ENCODE measurements at regions not wholly inside any gene's neighbourhood (a gene's known extent, or its start where the extent isn't known, plus 50 kb on each side); places are given as distances from the start of the nearest gene placed in this dataset.

DNA sequence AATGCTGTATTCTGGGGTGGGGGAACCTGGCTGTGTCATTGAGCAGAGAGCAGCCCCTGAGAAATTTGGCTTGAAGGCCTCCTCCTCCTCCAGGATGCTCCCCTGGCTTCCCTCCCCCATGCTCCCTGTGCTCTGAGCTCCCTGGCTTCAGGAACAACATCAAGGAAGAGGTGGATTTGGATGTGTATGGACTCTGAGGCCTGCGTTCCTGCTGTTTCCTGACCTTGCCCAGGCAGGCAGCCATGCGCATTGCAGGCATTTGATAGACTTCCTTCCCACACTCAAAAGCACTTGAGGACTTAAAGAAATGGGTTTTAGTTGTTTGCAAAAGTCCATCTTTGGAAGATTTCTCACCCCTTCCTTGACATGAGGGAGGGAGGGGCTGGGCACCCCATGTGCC is 1317.1 kb downstream of the BRD1 start:
- H3K27me3 Mint-ChIP-seq: peaks cover 4% of the 10 kb centered on the region
- H3K4me3 Mint-ChIP-seq: no peak overlapping the region
- no peaks in the 10 kb centered on the region for H3K4me1 Mint-ChIP-seq (ENCODE audit: low read depth)

DNA sequence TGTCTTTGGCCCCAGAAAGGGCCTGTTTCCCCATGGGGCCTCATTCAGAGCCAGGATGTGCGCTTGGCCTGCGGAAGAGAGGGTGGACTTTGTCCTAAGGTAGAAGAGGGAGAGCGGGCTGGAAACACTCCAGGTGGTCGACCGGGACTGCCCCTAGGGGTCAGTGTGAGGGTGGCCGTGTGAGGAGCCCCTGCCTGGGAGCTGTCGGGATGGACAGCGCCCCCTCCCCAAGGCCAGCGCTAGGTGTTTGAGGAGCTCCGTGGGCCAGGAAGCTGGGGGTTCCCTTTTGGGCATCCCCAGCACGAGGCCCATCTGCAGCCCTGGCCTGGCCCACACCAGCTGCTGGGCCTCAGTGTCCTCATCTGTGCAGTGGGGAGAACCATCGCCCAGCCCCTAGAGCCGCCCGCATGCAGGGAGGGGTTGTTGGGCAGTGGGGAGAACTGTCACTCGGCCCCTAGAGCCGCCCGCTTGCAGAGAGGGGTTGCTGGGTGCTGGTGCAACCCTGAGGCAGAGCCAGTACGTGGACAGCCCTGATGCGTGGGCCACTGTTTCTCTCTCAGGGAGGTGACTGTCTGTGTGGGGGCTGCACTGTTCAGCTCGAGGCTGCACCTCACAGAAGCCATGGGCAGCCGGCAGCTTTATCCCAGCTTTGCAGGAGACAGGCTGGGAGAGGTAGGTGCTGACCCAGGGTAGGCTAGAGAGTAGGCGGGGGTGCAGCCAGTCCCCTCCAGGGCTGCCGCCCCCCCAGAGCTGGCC is 1319.9 kb downstream of the BRD1 start:
- Mint-ChIP-seq H3K36me3 (ENCODE audit: low read depth) (no peaks in the 10 kb centered on the region), H3K27me3 (peaks cover 7% of the 10 kb centered on the region), H3K9me3 (no peaks in the 10 kb centered on the region), H3K4me1 (ENCODE audit: low read depth) (no peaks in the 10 kb centered on the region), H3K4me3 (no peak overlapping the region), H3K27ac (no peak overlapping the region)
- no peak for DNase-seq

More for the DNA sequence above, 1317.1 kb downstream of the BRD1 start:
- no peak for DNase-seq
- Mint-ChIP-seq H3K36me3 (ENCODE audit: low read depth) (no peaks in the 10 kb centered on the region), H3K9me3 (no peaks in the 10 kb centered on the region), H3K27ac (no peak overlapping the region)

DNA sequence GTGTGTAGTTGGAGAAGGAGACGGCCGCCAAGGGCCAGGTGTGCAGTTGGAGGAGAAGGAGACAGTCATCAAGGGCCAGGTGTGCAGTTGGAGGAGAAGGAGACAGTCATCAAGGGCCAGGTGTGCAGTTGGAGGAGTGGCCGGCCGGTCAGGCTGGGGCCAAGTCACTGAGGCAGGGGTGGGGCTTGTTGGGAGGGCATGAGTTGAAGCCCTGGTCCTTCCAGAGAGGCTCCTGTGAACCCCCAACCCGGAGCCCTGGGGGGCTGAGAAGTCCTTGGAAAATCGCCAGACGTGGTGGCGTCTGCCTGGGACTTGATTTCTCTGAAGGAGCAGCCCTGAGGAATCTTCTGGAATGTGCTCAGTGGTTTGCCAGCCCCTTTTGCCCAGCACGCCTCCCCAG is 1320.5 kb downstream of the BRD1 start:
- Mint-ChIP-seq H3K4me1 (ENCODE audit: low read depth) (no peaks in the 10 kb centered on the region), H3K4me3 (no peak overlapping the region), H3K36me3 (ENCODE audit: low read depth) (no peaks in the 10 kb centered on the region), H3K27me3 (peaks cover 8% of the 10 kb centered on the region), H3K27ac (no peak overlapping the region), H3K9me3 (no peaks in the 10 kb centered on the region)
- no peak for DNase-seq

DNA sequence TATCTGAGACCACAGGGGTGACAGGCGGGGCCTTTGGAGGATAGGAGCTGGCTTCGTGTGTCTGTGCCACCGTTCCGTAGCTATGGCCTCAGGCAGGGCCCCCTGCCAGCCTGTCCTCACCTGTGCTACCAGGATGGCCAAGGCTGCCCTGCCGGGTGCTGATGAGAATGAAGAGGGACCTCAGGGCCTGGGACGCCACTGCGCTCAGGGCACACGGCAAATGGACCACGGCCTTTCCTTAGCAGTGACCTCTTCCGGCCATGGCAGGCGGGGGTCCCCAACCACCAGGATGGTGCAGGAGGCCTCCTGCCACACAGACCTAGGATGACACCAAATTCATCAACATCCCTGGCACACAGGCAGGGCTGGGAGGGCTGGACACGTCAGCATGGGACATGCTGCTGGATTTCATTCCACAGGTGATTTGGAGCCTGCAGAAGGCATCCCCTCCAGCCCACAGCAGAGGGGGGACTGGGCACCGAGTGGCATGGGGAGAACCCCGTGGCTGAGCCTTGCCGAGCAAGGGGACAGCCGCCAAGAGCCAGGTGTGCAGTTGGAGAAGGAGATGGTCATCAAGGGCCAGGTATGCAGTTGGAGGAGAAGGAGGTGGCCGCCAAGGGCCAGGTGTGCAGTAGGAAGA is 1321.0 kb downstream of the BRD1 start:
- Mint-ChIP-seq H3K27ac (no peak overlapping the region), H3K4me3 (no peak overlapping the region), H3K27me3 (peaks cover 8% of the 10 kb centered on the region), H3K9me3 (no peaks in the 10 kb centered on the region), H3K4me1 (ENCODE audit: low read depth) (no peaks in the 10 kb centered on the region), H3K36me3 (ENCODE audit: low read depth) (no peaks in the 10 kb centered on the region)
- no peak for DNase-seq

DNA sequence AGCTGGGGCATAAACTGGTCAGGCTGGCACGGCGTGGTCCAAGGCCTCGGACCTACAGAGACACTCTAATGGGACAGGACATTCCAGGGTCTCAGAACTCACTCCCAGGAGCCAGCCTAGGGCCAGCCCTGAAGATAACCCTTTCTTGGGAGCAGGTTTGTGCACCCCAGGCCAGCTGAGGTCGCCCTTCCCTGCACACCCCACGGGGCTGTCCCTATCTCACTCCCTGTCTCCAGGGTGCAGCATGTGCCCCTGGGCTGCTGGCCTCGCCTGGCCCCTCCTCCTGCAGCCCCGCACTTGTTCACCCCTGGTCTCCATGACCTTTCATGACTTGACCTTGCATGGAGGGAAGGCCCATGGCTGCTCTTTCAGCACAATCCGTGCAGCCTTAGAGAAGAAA is 1321.8 kb downstream of the BRD1 start:
- peaks cover 8% of the 10 kb centered on the region for H3K27me3 Mint-ChIP-seq
- H3K36me3 Mint-ChIP-seq (ENCODE audit: low read depth): no peaks in the 10 kb centered on the region
- no peak for DNase-seq
- H3K4me3 Mint-ChIP-seq: no peak overlapping the region
- no peak overlapping the region for H3K27ac Mint-ChIP-seq
- H3K9me3 Mint-ChIP-seq: no peaks in the 10 kb centered on the region
- H3K4me1 Mint-ChIP-seq (ENCODE audit: low read depth): no peaks in the 10 kb centered on the region

DNA sequence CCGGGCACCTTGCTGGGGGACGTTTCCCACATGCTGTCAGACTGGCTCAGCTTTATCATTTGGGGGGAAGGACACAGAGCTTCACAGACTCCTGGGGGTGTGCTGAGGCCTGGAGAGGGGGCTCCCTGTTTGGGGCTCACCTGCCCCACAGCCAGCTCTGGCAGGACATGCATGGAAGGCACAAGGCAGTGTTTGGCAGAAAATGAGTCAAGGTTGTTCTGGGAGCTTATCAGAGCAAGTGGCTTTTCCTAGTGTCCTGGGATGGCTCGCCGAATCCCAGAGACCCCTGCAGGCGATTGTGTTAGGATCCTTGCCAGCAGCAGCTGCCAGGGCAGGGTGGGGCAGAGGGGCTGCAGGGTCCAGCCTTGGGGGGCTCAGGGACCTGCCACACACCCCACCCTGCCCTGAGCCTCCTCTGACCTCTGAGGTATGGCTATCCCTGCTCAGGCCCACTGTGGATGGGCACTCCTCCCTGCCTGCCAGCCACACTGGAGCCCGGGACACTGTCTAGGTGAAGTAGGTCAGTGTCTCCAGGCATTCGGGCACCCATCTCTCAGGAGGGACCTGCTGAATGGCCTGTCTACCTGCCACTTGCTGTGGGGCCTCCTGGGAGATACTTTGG is 1323.0 kb downstream of the BRD1 start:
- no peak for DNase-seq
- Mint-ChIP-seq H3K36me3 (ENCODE audit: low read depth) (no peaks in the 10 kb centered on the region), H3K4me1 (ENCODE audit: low read depth) (no peaks in the 10 kb centered on the region), H3K27ac (no peak overlapping the region), H3K27me3 (peaks cover 8% of the 10 kb centered on the region), H3K9me3 (no peaks in the 10 kb centered on the region), H3K4me3 (no peak overlapping the region)

DNA sequence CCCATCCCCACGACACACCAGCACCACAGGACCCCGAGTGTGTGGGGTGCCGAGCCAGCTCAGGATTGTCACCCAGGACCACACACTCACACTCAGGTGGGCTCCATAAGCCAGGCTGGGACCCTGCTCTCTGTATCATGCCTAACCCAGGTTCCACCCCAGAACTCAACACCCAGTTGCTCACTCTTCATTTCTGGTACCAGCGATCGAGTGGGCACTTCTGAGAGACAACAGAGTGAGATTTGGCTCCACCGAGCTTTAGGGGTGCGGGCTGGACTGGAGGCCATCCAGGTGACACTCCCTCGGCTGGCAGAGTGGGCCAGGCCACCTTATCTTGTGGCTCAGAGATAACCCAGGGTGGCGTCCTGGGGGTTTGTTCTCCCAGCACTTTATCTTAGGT is 1323.8 kb downstream of the BRD1 start:
- no peak overlapping the region for H3K27ac Mint-ChIP-seq
- H3K4me3 Mint-ChIP-seq: no peak overlapping the region
- no peaks in the 10 kb centered on the region for H3K9me3 Mint-ChIP-seq
- no peaks in the 10 kb centered on the region for H3K36me3 Mint-ChIP-seq (ENCODE audit: low read depth)
- peaks cover 8% of the 10 kb centered on the region for H3K27me3 Mint-ChIP-seq
- DNase-seq: no peak
- no peaks in the 10 kb centered on the region for H3K4me1 Mint-ChIP-seq (ENCODE audit: low read depth)

DNA sequence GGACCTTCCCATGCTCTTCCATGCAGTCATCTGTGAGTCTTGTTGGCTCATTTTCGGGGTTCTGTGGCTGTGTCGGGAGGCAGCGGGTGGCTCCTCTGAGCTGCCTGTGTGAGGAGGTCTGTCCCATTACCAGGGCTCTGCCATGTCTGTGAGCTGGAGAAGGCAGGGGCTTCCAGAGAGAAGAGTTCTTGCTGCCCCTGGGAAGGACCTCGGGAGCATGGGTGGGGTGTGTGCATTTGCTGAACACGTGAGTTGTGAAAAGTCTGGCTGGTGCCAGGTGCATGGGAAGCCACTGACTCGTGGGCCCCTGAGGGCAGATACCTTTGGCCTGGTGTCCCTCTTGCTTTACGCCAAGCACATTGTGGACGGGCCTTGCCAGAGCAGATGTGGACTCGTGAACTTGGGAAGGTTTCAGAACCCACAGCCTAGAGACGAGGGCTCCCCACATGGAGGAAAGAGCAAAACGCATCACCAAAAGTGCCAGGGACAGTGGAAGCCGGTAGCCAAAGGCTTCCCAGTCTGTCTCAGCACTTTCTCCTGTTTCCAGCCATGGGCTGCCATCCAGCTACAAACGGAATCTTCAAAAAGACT is 1324.5 kb downstream of the BRD1 start:
- no peaks in the 10 kb centered on the region for H3K4me1 Mint-ChIP-seq (ENCODE audit: low read depth)
- H3K27ac Mint-ChIP-seq: no peak overlapping the region
- DNase-seq: no peak
- H3K9me3 Mint-ChIP-seq: no peaks in the 10 kb centered on the region
- H3K36me3 Mint-ChIP-seq (ENCODE audit: low read depth): no peaks in the 10 kb centered on the region
- no peak overlapping the region for H3K4me3 Mint-ChIP-seq
- peaks cover 8% of the 10 kb centered on the region for H3K27me3 Mint-ChIP-seq

DNA sequence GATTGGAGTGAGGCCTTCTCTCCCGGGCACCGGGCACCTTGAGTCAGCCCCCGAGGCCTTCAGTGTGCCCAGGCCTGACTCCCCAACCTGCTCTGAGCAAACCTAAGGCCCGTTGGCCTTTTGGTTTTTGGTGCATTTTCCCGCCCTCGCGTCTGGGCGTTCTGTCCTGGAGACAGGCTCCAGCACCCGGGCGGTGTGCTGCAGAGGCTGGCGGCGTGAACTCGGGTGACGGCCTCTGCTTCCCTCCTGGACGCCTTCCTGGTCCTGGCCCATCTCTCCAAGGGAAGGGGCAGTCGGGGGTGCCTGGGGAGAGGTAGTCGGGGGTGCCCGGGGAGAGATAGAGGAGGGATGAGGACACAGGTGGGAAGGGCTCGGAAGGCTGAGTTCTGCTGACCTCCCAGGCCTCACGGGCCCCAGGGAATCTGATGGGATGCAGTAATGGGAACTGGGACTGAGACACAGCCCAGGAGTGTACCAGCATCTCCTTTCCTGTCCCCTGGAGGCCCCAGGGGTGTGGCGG is 1326.4 kb downstream of the BRD1 start:
- H3K4me3 Mint-ChIP-seq: no peak overlapping the region

DNA sequence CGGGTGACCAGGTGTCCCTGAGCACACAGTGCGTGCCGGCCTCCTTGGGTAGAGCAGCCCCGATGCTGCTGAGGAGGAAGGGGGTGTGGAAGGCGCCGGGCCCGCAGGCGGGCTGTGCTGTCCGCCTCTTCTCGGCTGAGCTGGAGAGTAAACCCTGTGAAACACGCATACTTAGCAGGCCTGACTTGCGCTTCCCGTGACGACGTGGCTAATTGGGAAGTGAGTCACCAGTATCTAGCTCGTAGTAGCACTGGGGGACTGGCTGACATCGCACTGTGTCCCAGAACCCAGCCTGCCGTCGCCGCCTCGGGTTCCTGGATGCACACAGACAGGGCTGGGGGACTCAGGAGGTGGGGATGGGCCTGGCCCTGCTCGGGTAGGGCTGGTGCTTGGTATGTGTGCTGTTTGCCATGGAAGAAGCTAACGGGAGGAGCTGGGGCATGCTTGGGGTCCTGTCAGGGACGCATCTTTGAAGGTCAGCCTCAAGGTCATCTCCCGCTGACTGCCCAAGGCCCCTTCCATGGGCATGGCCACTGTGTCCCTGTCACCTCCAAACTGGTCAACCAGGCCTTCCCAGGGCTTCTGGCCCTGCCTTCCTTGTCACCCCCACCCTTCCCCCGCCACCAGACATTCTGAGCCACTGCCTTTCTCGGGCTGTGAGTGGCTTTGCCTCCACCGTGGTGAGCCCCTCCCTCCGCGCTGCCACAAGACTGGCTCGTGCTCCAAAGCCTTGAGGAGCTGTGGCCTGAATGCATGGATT is 1327.0 kb downstream of the BRD1 start:
- DNase-seq: no peak
- H3K4me1 Mint-ChIP-seq (ENCODE audit: low read depth): no peaks in the 10 kb centered on the region
- no peaks in the 10 kb centered on the region for H3K9me3 Mint-ChIP-seq
- H3K27ac Mint-ChIP-seq: no peak overlapping the region
- peaks cover 8% of the 10 kb centered on the region for H3K27me3 Mint-ChIP-seq
- H3K4me3 Mint-ChIP-seq: no peak overlapping the region
- no peaks in the 10 kb centered on the region for H3K36me3 Mint-ChIP-seq (ENCODE audit: low read depth)

More for the DNA sequence above, 1326.4 kb downstream of the BRD1 start:
- Mint-ChIP-seq H3K4me1 (ENCODE audit: low read depth) (no peaks in the 10 kb centered on the region), H3K36me3 (ENCODE audit: low read depth) (no peaks in the 10 kb centered on the region), H3K27ac (no peak overlapping the region), H3K9me3 (no peaks in the 10 kb centered on the region), H3K27me3 (peaks cover 4% of the 10 kb centered on the region)
- DNase-seq: no peak

DNA sequence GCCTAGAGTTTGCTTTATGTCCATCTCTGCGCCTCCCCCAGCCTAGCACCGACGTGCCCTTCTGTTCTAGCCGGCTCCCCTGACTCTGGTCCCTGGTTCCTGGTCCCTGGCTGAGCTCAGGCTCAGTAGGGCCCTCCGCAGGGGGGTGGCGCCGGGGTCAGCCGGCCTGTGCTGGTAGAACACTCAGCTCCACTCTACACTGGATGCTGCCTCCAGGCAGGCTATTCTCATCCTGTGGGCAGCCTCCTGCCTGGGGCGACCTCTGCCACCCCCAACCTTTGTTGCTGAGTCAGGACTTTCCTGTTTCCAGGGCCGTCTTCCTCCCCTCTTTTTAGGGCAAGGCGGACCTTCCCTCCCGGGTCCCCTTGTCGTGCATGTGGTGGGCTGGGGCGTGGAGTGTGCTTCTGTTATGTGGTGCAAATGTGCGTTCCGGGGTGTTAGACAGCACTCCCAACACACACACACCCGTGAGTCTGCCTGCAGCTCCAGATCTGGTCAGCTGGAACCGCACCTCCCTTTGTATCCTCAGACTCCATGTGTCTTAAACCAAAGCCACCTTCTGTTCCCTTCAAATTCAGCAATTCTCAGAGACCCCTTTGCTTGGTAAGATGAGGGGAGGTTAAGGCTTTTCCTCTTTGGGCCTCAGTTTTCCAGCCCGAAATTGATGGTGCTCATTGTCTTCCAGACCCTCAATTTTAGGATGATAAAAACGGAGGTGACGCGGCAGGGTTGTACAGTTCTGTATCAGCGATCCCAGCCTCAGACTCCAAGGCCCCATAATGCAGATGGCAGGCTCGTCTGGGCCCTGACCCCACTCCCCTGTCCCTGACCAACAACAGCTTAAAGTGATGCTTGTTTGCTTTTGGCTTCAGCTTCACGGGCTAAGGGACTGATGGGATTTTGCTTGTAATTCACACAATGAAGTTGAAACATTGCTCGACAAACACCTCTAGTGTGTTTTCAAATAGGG is 1327.9 kb downstream of the BRD1 start:
- Mint-ChIP-seq H3K4me3 (no peak overlapping the region), H3K9me3 (no peaks in the 10 kb centered on the region), H3K27me3 (peaks cover 17% of the 10 kb centered on the region), H3K4me1 (ENCODE audit: low read depth) (no peaks in the 10 kb centered on the region), H3K27ac (no peak overlapping the region), H3K36me3 (ENCODE audit: low read depth) (no peaks in the 10 kb centered on the region)
- no peak for DNase-seq

DNA sequence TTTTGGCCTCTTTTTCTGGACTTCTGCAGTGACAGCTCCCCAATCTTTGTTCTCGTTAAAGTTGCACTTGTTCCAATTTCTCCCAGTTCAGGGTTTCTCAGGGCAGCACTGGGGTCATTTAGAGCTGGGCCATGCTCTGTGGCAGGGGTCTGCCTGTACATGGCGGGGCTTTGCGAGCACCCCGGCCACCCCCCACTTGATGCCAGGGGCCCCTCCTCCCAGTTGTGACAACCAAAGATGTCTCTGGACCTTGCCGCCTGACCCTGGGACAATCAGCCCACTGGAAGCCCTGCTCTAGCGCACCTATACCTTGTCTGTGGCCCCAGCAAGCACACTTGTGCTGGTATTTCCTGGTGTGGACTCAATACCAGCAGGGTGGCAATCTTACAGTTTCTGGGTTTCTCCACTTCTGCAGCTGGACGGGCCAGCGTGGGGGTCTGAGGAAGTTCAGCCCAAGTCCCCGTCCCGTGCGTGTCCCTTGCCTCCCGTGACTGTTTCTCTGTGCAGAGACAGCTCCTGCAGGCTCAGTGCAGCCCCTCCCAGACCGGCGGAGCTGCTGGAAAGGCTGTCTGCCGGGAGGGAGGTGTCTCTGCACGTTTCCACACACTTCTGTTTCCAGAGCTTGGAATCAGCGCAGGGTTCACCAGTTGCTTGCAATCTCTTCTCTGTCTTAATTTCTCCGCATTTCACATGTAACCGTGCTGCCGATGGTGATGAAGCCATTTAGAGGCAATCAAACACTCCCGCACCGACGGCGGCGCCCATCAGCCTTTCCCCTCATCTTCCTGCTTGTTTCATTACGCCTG is 1328.9 kb downstream of the BRD1 start:
- Mint-ChIP-seq H3K9me3 (no peaks in the 10 kb centered on the region), H3K4me1 (ENCODE audit: low read depth) (no peaks in the 10 kb centered on the region), H3K36me3 (ENCODE audit: low read depth) (no peaks in the 10 kb centered on the region), H3K4me3 (no peak overlapping the region), H3K27ac (no peak overlapping the region), H3K27me3 (peaks cover 25% of the 10 kb centered on the region)
- DNase-seq: no peak

Measured in activated T-cell treated with anti-CD3 and anti-CD28 coated beads, Interleukin-2, amount 50 U/mL, for 24 hours (primary cell).